GM19463 (cell line): ENCODE measurements at regions not wholly inside any gene's neighbourhood (a gene's known extent, or its start where the extent isn't known, plus 50 kb on each side); places are given as distances from the start of the nearest gene placed in this dataset.
"Not testable (repeated sequence)": the region's sequence is repeated elsewhere in the genome, so short reads cannot be mapped to it uniquely, and the experiment has no call there.

ENCODE experiments used
- ATAC-seq: cut with Tn5 transposase; IDR thresholded peaks from one replicate; pipeline ENCODE4 v1.9.1; 2021; ENCODE audit warnings: mild to moderate bottlenecking, moderate library complexity; ENCODE audit not compliant: unreplicated experiment

GRCh38 chr4:33446953-33447352, 2726.8 kb downstream of the PCDH7 start:
- ATAC-seq, result no peak

GRCh38 chr4:33448948-33449347, 2728.8 kb downstream of the PCDH7 start:
- no peak for ATAC-seq

- no peak for ATAC-seq
Observed at GRCh38 chr4:33453436-33453835, 2733.3 kb downstream of the PCDH7 start.

GRCh38 chr4:33453916-33454315, 2733.7 kb downstream of the PCDH7 start:
- no peak for ATAC-seq

DNA sequence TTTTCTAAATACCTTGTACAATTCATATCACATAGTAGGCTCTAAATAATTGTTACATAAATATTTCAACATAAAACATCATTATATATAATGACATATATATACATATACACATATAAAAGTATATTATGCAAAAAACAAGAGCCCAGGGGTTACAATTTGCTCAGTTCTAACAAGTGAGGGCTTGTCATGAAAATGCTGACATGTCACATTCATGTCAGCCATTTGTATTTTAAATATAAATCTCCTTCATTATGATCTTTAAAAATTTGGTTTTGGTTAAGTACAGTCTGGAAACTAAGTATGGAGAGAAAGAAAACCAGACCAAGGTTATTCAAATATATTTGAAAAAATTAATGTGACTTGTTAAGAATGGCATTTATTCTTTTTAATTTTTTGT, 2745.4 kb downstream of the PCDH7 start:
- ATAC-seq, result no peak

DNA sequence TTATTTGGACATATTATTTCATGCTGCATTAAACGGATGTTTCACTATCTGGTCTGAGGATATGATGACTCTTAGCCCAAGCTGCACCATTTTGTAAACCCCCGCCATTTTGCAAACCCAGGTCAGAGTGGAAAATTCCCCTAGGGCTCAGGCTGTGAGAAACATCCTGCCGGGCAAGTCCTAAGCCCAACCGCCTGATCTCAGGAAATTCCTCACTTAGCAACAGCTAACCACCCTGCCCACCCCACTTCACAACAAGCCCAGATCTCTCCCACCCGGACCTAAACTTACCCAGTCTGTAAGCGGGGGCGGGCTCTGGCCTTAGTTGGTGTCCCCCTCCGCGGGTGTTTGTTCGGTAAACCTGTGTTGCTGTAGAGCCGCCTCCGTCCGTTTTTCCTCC, 2747.1 kb downstream of the PCDH7 start:
- ATAC-seq, result no peak

- no peak for ATAC-seq
Observed at GRCh38 chr4:33470805-33471204, 2750.6 kb downstream of the PCDH7 start.

DNA sequence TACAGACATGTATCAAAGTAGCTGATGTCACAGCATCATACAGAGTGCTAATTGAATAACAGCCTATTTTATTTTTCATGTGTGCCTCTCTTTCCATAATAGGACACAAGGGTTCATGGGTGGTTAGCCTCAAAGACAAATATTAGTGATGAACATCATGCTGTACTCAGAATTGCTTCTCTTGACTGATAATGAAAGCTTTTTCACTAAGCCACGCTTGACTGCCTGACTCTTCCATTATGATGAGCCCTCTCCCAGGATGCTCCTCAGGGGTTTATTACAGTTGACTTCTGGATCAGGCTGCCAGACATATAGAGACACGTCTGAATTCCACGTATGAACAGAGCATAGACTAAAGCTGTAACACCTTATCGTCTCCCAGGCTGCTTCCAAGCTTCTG, 2757.5 kb downstream of the PCDH7 start:
- ATAC-seq, result no peak

GRCh38 chr4:33482773-33483172, 2761.5 kb downstream of the ARAP2 start:
- ATAC-seq, result no peak

- no peak for ATAC-seq
Observed at GRCh38 chr4:33485111-33485510, 2759.2 kb downstream of the ARAP2 start.

GRCh38 chr4:33493231-33493630, 2751.1 kb downstream of the ARAP2 start:
- no peak for ATAC-seq

DNA sequence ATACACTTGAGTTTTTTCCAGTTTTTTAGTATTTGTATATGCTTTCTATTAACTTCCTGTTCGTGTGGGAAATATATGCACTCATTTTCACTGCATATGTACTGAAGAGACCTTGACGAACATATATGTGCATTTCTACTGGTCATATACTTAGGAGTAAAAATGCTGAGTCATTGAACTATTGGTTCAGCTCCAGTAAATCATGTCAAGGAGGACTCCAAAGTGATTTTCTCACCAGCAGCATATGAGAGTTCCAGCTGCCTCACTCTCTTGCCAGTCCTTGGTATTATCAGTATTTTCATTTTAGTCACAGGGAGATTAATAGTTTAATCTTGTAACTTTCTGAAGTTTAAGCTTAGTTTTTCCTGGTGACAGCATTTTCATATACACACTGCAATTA, 2750.2 kb downstream of the ARAP2 start:
- ATAC-seq, result no peak

DNA sequence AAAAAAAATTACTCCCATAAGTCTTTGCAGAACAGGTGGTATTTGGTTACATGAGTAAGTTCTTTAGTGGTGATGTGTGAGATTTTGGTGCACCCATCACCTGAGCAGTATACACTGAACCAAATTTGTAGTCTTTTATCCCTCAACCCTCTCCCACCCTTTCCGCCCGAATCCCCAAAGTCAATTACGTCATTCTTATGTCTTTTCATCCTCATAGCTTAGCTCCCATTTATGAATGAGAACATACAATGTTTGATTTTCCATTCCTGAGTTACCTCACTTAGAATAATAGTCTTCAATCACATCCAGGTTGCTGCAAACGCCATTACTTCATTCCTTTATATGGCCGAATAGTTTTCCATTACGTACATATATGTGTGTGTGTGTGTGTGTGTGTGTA, 2742.7 kb downstream of the ARAP2 start:
- not testable (repeated sequence) for ATAC-seq

DNA sequence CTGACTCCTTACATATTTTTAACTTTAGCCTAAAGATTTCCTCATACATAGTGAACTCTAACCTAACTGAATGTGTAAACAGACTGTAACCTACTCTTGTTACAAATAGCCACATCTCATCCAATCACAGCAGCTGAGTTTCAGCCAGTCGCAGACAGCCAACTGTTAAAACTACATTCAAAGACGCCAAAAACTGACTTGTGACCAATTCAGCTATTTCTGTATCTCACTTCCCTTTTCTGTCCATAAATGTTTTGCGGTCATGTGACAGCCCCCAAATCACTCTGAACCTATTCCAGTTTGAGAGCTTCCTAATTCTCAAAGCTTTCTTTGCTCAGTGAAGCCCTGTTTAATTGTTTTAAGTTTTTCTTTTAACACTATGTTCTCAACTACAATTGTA, 2731.9 kb downstream of the ARAP2 start:
- no peak for ATAC-seq

- ATAC-seq, result no peak
Observed at GRCh38 chr4:33518856-33519255, 2725.5 kb downstream of the ARAP2 start.

DNA sequence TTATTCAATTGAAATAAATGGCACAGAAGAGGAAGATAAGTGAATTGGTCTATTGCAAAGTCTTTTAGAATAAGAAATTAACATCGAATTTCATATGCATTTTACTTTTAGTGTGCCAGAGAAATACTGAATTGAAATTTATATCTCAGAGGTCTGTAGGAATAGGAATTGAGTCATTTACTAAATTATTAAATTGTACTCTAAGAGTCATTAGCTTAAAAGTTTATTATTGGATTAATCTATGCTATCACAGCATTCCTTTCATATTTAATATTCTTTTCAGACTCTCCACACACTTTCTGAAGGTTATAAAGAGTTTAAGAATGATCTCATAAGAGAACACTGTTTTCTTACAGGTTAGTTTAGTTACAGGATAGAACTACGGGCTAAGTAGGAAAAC, 2711.5 kb downstream of the ARAP2 start:
- no peak for ATAC-seq

DNA sequence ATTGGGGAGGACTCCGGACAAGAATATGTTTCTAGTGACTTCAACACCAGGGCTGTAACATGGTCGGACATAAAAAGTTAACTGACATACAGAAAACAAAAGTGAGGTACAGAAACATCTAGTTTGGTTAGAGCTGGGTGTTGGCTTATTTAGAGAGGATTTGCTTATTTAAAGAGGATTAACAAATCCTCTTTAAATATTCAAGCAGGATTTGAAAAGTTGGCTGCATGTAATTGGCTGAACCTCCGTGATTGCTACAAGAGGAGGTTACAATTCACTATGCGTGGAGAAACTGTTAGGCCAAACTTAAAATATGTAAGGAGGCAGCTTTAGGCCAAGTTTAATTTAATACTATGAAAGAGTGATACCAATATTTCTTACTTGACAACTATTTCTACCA, 2707.4 kb downstream of the ARAP2 start:
- no peak for ATAC-seq

DNA sequence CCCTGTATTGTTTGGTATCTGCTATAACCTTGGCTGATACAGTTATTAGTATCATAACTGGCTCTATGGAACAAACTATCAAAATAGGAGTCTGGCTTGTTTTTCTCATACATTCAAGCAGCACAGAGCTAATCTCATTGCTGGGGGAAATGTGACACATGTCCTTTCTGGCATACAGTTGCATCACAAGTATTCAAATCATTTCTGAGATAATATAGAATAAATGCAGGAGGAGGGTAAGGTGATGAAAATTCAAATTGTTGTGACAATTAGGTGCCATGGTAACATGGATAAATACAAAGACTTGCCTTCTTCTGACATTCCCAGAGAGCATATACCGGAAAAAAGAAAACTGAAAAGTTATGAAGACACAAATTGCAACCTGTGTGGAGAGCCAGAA, 2706.8 kb downstream of the ARAP2 start:
- no peak for ATAC-seq

- no peak for ATAC-seq
Observed at GRCh38 chr4:33543941-33544450, 2700.3 kb downstream of the ARAP2 start.

- ATAC-seq, result no peak
Observed at GRCh38 chr4:33551244-33551643, 2693.1 kb downstream of the ARAP2 start.

- ATAC-seq, result no peak
Observed at GRCh38 chr4:33561259-33561658, 2683.1 kb downstream of the ARAP2 start.

DNA sequence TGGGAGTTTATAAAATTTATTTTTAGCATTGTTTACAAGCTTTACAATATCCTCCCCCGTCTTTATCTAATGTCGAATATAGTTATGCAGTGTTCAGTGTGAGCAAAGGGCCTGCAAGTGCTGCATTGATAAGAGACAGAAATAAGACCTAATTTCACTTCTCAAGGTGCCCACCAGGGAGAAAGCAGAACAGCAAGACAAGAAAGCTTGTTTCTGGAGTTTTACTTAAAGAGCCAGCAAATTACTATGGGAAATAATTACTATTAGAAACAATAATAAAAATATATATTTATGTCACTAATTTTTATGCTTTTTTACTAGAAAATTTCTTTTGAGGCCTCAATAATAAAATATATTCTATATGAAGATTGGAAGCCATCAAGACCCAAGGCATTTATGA, 2677.7 kb downstream of the ARAP2 start:
- ATAC-seq, result no peak

GRCh38 chr4:33577791-33578190, 2666.5 kb downstream of the ARAP2 start:
- no peak for ATAC-seq

DNA sequence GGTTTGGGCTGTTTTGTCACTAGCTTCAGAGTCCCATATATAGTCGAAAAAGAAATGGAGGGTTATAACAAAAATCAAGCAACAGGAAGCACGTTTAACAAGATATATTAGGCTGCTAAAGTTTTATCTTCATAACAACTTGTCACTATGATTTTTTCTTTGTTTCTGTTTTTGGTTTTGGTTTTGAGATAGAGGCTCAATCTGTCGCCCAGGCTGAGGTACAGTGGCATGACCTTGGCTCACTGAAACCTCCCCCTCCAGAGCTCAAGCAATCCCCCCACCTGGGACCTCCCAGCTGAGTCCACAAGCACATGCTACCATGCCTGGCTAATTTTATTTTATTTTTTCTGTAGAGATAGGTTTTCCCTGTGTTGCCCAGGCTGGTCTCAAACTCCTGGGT, 2664.4 kb downstream of the ARAP2 start:
- no peak for ATAC-seq
